Testis (tissue), 2 donors: ENCODE measurements at regions not wholly inside any gene's neighbourhood (a gene's known extent, or its start where the extent isn't known, plus 50 kb on each side); places are given as distances from the start of the nearest gene placed in this dataset.
"Not testable (repeated sequence)": the region's sequence is repeated elsewhere in the genome, so short reads cannot be mapped to it uniquely, and the experiment has no call there.

Experiments used
- DNase-seq: peaks from one replicate; pipeline ENCODE4 v3.0.0-alpha.2; 2019
- H3K27ac ChIP-seq, 2 donors: fragments of 200-600 bp; sonication (generic); one replicate each; pipeline ENCODE4 v1.5.1; 2019
- H3K27me3 ChIP-seq: fragments of 200-600 bp; sonication (generic); one replicate; pipeline ENCODE4 v1.5.1; 2019
- H3K36me3 ChIP-seq: fragments of 200-600 bp; sonication (generic); one replicate; pipeline ENCODE4 v1.5.1; 2017; ENCODE audit warnings: low read depth; ENCODE audit errors: missing control alignments
- H3K4me1 ChIP-seq: fragments of 200-600 bp; sonication (generic); one replicate; pipeline ENCODE4 v1.5.1; 2019
- H3K4me3 ChIP-seq, 2 donors: fragments of 200-600 bp; sonication (generic); one replicate each; pipeline ENCODE4 v1.5.1; 2017 to 2019
- H3K9me3 ChIP-seq: fragments of 200-600 bp; sonication (generic); one replicate; pipeline ENCODE4 v1.5.1; 2017
- POLR2A ChIP-seq: fragments of 450-650 bp; IDR thresholded peaks from one replicate; pipeline ENCODE4 v1.6.1; 2017; ENCODE audit warnings: antibody characterized with exemption, mild to moderate bottlenecking, moderate library complexity
- WGBS, 2 donors: methylation state at CpG; one replicate each; pipeline ENCODE4 v1.1.5; 2018; 5-methylcytosine and 5-hydroxymethylcytosine counted together
- intact Hi-C: fragments of 100-400 bp; cut with DNase I; formaldehyde crosslinking; loops from one replicate; pipeline ENCODE4 v1.15.1; 2023; ENCODE audit warnings: low total_unique reads
- TF ChIP-seq, protein P1 (sequence below), 3 experiments: fragments of 450-650 bp in 2 of 3; fragments of 200-600 bp in 1 of 3; sonication (generic) in 1 of 3; IDR thresholded peaks; one replicate each; pipeline ENCODE4 v1.5.1; 2016 to 2019; ENCODE audit warnings: antibody characterized with exemption in 3 of 3, mild to moderate bottlenecking in 2 of 3, moderate library complexity in 1 of 3

DNA sequence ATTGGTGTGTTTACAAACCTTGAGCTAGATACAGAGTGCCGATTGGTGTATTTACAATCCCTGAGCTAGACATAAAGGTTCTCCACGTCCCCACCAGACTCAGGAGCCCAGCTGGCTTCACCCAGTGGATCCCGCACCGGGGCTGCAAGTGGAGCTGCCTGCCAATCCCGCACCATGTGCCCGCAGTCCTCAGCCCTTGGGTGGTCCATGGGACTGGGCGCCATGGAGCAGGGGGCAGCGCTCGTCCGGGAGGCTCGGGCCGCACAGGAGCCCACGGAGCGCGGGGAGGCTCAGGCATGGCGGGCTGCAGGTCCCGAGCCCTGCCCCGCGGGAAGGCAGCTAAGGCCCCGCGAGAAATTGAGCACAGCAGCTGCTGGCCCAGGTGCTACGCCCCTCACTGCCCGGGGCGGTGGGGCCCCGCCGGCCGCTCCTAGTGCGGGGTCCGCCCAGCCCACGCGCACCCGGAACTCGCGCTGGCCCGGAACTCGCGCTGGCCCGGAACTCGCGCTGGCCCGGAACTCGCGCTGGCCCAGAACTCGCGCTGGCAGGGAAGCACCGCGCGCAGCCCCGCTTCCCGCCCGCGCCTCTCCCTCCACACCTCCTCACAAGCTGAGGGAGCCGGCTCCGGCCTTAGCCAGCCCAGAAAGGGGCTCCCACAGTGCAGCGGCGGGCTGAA, 342.2 kb downstream of the RFPL4B start:
- H3K36me3 ChIP-seq, intact Hi-C loops, H3K27me3 ChIP-seq, H3K4me1 ChIP-seq, H3K9me3 ChIP-seq: not testable (repeated sequence)
- H3K4me3 ChIP-seq = peak overlapping the region in 1 of 2 donors; percentile 27
- H3K27ac ChIP-seq = peak overlapping the region in 1 of 2 donors; percentile 0
- DNase-seq = peak; percentile 19
- 88% methylated on average over 35 of the region's 56 CpGs; no CpG with 5 or more reads in 1 of the 2 donors for WGBS, 2 donors

- DNase-seq = no peak
- 19 to 22% methylated on average over 6 of the region's 6 CpGs for WGBS, 2 donors
- Histone ChIP-seq H3K4me3 (no peak overlapping the region), H3K27me3 (no peaks in the 10 kb centered on the region), H3K27ac (no peak overlapping the region), H3K9me3 (no peaks in the 10 kb centered on the region), H3K4me1 (peaks cover 4% of the 10 kb centered on the region), H3K36me3 (no peaks in the 10 kb centered on the region)
- TF ChIP-seq POLR2A = no peak
- TF ChIP-seq, protein P1, sequence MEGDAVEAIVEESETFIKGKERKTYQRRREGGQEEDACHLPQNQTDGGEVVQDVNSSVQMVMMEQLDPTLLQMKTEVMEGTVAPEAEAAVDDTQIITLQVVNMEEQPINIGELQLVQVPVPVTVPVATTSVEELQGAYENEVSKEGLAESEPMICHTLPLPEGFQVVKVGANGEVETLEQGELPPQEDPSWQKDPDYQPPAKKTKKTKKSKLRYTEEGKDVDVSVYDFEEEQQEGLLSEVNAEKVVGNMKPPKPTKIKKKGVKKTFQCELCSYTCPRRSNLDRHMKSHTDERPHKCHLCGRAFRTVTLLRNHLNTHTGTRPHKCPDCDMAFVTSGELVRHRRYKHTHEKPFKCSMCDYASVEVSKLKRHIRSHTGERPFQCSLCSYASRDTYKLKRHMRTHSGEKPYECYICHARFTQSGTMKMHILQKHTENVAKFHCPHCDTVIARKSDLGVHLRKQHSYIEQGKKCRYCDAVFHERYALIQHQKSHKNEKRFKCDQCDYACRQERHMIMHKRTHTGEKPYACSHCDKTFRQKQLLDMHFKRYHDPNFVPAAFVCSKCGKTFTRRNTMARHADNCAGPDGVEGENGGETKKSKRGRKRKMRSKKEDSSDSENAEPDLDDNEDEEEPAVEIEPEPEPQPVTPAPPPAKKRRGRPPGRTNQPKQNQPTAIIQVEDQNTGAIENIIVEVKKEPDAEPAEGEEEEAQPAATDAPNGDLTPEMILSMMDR (IDR thresholded peaks at IDR 0.05) = no peak
- intact Hi-C loops = no loop called here
Measured at GRCh38 chr6:112690497-112691202, 343.5 kb downstream of the RFPL4B start.

- Histone ChIP-seq H3K4me1 (peaks cover 4% of the 10 kb centered on the region), H3K4me3 (no peak overlapping the region), H3K27ac (no peak overlapping the region), H3K36me3 (no peaks in the 10 kb centered on the region), H3K9me3 (no peaks in the 10 kb centered on the region), H3K27me3 (no peaks in the 10 kb centered on the region)
- WGBS, 2 donors = 17 to 19% methylated on average over 1 of the region's 1 CpG
- TF ChIP-seq, protein P1 (IDR thresholded peaks at IDR 0.05) = no peak
- no peak for TF ChIP-seq POLR2A
- DNase-seq = no peak
- intact Hi-C loops = no loop called here
Measured at GRCh38 chr6:112691289-112691688, 344.2 kb downstream of the RFPL4B start.

DNA sequence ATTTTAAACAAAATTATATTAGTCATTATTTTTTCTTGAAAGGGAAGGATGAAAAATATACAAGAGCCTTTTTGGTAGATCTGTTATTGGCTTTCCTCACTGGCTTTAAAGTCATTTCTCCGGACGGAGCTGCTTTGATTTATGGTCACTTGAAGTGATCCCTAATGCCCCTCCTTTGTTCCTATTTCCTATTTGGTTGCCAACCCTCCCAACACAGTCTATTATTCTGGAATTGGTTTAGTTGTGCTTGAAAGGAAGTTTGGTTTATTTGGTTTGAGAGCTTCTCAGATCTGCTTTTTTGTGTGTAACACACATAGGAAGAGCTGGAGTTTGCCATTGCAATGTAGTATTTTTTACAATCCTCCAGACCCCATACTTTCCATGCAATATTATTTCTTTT, 347.9 kb downstream of the RFPL4B start:
- TF ChIP-seq, protein P1 (IDR thresholded peaks at IDR 0.05) = no peak
- TF ChIP-seq POLR2A = no peak

GRCh38 chr6:112697265-112697664, 350.1 kb downstream of the RFPL4B start:
- TF ChIP-seq, protein P1 (IDR thresholded peaks at IDR 0.05) = no peak
- TF ChIP-seq POLR2A = no peak
- H3K9me3 ChIP-seq = no peaks in the 10 kb centered on the region
- intact Hi-C loops = no loop called here
- H3K36me3 ChIP-seq = no peaks in the 10 kb centered on the region
- H3K4me1 ChIP-seq = no peaks in the 10 kb centered on the region
- no peak for DNase-seq
- H3K27me3 ChIP-seq = no peaks in the 10 kb centered on the region
- no peak overlapping the region for H3K4me3 ChIP-seq
- WGBS, 2 donors = 93 to 96% methylated on average over 4 of the region's 4 CpGs
- H3K27ac ChIP-seq = no peak overlapping the region

More for the DNA sequence above, 347.9 kb downstream of the RFPL4B start:
- Histone ChIP-seq H3K36me3 (no peaks in the 10 kb centered on the region), H3K4me3 (no peak overlapping the region), H3K4me1 (peaks cover 4% of the 10 kb centered on the region), H3K27ac (no peak overlapping the region), H3K27me3 (no peaks in the 10 kb centered on the region), H3K9me3 (no peaks in the 10 kb centered on the region)
- DNase-seq = no peak
- intact Hi-C loops = no loop called here
- 48 to 56% methylated on average over 2 of the region's 2 CpGs for WGBS, 2 donors
